ENCODE measurements at regions not wholly inside any gene's neighbourhood (a gene's known extent, or its start where the extent isn't known, plus 50 kb on each side); places are given as distances from the start of the nearest gene placed in this dataset.

DNA sequence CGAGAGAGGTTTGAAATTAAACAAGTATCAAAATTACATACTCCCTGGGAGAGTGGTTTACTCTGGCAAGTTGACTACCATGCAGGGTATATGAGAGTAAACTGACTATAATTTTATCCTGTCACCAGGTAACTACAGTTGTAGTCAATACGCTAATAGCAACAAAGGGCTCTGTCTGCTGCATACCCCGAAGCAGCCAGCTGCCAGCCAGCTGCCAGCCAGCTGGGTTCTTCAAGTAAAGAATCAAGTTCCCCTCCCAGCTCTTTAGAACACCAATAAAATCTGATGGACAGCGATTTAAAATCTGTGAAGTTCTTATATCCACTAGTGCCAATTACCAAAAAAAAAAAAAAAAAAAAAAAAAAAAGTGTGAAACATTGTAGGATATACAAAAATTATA lies 417.7 kb upstream of the CFAP20DC start:
- no peak overlapping the region for H3K4me3 ChIP-seq (ENCODE audit: insufficient read depth, low read depth, low read length, poor library complexity, severe bottlenecking)
- H3K9me3 ChIP-seq (ENCODE audit: control insufficient read depth, low read length), result no peaks in the 10 kb centered on the region
- no peaks in the 10 kb centered on the region for H3K4me1 ChIP-seq (ENCODE audit: control insufficient read depth, insufficient read depth, low read length, poor library complexity, severe bottlenecking)
- no peak overlapping the region for H3K27ac ChIP-seq (ENCODE audit: insufficient read depth, low read length, poor library complexity, severe bottlenecking)
- no peaks in the 10 kb centered on the region for H3K36me3 ChIP-seq (ENCODE audit: control insufficient read depth, insufficient read depth, low read length)
- no peak for DNase-seq
- no peaks in the 10 kb centered on the region for H3K27me3 ChIP-seq (replicated peaks; ENCODE audit: control insufficient read depth, insufficient read depth, low read length, poor library complexity, severe bottlenecking)

DNA sequence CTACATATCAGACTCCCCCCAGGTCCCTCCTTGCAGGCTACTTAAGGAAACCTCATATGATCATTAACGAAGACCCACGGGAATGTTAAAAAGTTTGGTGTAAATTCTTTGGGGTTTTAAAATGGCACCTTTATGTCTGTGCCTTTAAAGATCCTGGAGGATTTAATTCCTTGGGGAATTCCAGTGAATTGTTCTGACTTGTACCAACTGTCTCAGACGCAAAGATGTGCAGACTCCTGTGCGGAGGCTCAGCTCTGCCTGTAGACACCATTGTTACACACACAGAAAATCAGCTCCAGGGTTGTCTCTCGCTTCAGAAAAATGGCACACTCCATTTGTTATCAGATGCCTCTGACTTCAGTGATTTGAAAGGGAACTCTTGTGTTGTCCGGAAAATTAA lies 414.4 kb upstream of the CFAP20DC start:
- H3K9me3 ChIP-seq (ENCODE audit: control insufficient read depth, low read length), result no peaks in the 10 kb centered on the region
- no peak overlapping the region for H3K4me3 ChIP-seq (ENCODE audit: insufficient read depth, low read depth, low read length, poor library complexity, severe bottlenecking)
- H3K4me1 ChIP-seq (ENCODE audit: control insufficient read depth, insufficient read depth, low read length, poor library complexity, severe bottlenecking), result no peaks in the 10 kb centered on the region
- H3K36me3 ChIP-seq (ENCODE audit: control insufficient read depth, insufficient read depth, low read length), result no peaks in the 10 kb centered on the region
- DNase-seq, result no peak
- no peak overlapping the region for H3K27ac ChIP-seq (ENCODE audit: insufficient read depth, low read length, poor library complexity, severe bottlenecking)
- H3K27me3 ChIP-seq (replicated peaks; ENCODE audit: control insufficient read depth, insufficient read depth, low read length, poor library complexity, severe bottlenecking), result no peaks in the 10 kb centered on the region

DNA sequence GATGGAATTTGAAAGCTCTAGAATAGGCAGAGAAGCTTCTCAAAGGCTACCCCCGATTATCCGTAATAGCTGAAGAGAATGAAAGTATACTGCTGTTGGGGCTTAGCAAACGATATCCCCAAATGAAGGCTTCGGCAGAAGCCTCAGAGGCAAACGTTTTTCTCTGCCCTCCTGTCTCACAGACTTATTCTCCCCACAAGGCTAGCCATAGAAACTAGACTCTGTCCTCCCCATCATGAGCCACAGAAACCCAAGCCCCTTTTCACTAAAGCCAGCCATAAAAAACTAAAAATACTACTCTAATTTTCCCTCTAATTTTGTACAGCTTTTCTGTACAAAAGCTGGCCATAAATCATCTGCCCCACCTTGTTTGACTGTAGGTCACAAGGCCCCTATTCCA lies 413.4 kb upstream of the CFAP20DC start:
- DNase-seq, result no peak
- Histone ChIP-seq H3K36me3 (ENCODE audit: control insufficient read depth, insufficient read depth, low read length) (no peaks in the 10 kb centered on the region), H3K27me3 (replicated peaks; ENCODE audit: control insufficient read depth, insufficient read depth, low read length, poor library complexity, severe bottlenecking) (no peaks in the 10 kb centered on the region), H3K4me1 (ENCODE audit: control insufficient read depth, insufficient read depth, low read length, poor library complexity, severe bottlenecking) (no peaks in the 10 kb centered on the region), H3K4me3 (ENCODE audit: insufficient read depth, low read depth, low read length, poor library complexity, severe bottlenecking) (no peak overlapping the region), H3K27ac (ENCODE audit: insufficient read depth, low read length, poor library complexity, severe bottlenecking) (no peak overlapping the region), H3K9me3 (ENCODE audit: control insufficient read depth, low read length) (no peaks in the 10 kb centered on the region)

DNA sequence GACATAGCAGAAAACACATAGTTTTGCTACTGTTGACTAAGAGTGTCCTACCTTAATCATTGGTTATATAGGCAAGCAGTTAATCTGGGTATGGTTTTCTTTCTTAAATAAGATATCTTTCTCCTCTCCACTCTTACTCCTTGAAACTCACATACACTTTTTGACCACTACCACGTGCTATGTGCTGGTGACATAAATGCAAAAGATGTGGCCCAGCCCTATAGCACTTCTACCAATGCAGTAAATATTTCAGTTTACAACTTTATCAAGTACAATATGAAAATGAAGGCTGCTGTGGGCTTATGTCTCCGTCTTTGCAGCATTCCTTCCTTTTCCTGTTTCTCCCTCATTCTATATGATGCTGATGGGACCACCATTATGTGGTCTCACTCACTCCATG lies 410.2 kb upstream of the CFAP20DC start:
- no peaks in the 10 kb centered on the region for H3K4me1 ChIP-seq (ENCODE audit: control insufficient read depth, insufficient read depth, low read length, poor library complexity, severe bottlenecking)
- H3K36me3 ChIP-seq (ENCODE audit: control insufficient read depth, insufficient read depth, low read length), result no peaks in the 10 kb centered on the region
- H3K4me3 ChIP-seq (ENCODE audit: insufficient read depth, low read depth, low read length, poor library complexity, severe bottlenecking), result no peak overlapping the region
- DNase-seq, result no peak
- H3K27ac ChIP-seq (ENCODE audit: insufficient read depth, low read length, poor library complexity, severe bottlenecking), result no peak overlapping the region
- H3K9me3 ChIP-seq (ENCODE audit: control insufficient read depth, low read length), result no peaks in the 10 kb centered on the region
- no peaks in the 10 kb centered on the region for H3K27me3 ChIP-seq (replicated peaks; ENCODE audit: control insufficient read depth, insufficient read depth, low read length, poor library complexity, severe bottlenecking)

DNA sequence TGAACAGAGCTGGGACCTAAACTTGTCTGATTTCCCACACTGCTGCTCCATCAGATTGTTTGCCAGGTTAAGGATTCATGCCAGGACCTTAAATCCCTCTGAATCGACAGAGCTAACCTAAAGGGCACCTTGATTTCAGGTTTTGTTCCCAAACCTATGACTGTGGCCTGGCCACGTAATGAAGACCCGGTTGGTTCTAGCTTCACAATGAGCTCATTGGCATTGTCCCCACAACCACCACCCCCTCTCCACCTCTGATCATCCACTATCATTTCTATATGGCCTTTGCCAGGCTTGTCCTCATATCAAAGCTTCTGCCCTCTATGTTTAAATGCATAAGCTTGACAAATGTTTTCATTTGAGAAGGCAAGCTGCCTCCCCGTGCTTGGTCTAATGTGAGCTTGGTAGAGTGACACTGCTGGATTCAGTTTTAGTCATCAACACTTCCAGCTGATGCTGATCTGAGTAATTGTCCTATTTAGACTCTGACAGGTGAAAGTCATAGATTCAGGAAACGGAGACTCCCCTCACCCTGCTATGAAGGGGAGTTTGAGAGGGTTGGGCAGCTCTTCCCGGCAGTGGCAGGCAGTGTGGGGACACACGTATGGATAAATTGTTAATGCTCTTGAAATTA lies 407.1 kb upstream of the CFAP20DC start:
- Histone ChIP-seq H3K9me3 (ENCODE audit: control insufficient read depth, low read length) (no peaks in the 10 kb centered on the region), H3K27ac (ENCODE audit: insufficient read depth, low read length, poor library complexity, severe bottlenecking) (no peak overlapping the region), H3K4me3 (ENCODE audit: insufficient read depth, low read depth, low read length, poor library complexity, severe bottlenecking) (no peak overlapping the region), H3K4me1 (ENCODE audit: control insufficient read depth, insufficient read depth, low read length, poor library complexity, severe bottlenecking) (peaks cover 5% of the 10 kb centered on the region), H3K27me3 (replicated peaks; ENCODE audit: control insufficient read depth, insufficient read depth, low read length, poor library complexity, severe bottlenecking) (no peaks in the 10 kb centered on the region), H3K36me3 (ENCODE audit: control insufficient read depth, insufficient read depth, low read length) (no peaks in the 10 kb centered on the region)
- DNase-seq, result no peak

DNA sequence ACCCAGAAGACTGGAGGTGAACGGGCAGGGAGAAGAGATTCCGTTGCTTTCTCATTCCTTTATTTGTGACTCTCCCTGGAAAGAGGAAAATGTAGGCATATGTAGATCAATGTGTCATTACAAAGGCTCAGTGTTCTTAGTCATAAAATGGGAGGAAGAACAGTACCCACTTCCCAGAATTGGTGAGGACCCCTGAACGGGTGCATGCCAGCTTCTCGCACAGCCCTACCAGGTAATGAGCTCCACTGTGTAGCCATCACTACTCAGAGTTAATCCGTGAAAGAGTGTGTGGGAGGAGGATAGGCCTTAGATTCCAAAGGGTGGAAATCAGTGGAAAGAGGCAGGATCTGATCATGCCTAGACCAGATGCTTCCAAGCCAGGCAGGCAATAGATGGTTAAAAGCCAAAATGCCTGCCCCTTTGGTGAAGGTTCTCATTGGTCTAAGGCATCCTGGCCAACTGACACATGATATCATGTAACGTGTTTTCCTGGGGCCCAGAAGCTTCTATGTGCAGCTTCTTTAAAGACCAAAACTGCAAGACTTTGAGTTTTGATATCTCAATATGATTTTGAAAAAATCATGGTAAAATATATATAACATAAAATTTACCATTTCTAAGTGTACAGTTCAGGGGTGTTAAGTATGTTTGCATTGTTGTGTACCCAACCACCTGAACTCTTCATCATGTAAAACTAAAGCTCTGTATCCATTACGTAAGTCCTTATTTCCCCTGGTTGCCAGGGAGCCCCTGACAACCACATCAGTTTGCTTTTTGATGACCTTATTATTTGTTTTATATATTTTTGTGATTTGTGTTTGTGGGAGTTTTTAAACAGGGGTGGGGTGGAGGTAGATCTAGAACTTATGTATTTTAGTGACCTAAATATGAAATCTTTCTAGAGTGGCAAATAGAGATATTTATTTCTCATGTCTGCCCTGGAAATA lies 402.2 kb upstream of the CFAP20DC start:
- no peaks in the 10 kb centered on the region for H3K9me3 ChIP-seq (ENCODE audit: control insufficient read depth, low read length)
- H3K4me1 ChIP-seq (ENCODE audit: control insufficient read depth, insufficient read depth, low read length, poor library complexity, severe bottlenecking), result peaks cover 30% of the 10 kb centered on the region
- no peaks in the 10 kb centered on the region for H3K36me3 ChIP-seq (ENCODE audit: control insufficient read depth, insufficient read depth, low read length)
- no peak overlapping the region for H3K4me3 ChIP-seq (ENCODE audit: insufficient read depth, low read depth, low read length, poor library complexity, severe bottlenecking)
- H3K27ac ChIP-seq (ENCODE audit: insufficient read depth, low read length, poor library complexity, severe bottlenecking), result peak overlapping the region; percentile 76
- H3K27me3 ChIP-seq (replicated peaks; ENCODE audit: control insufficient read depth, insufficient read depth, low read length, poor library complexity, severe bottlenecking), result no peaks in the 10 kb centered on the region
- DNase-seq, result peak in 1 of 3 donors; percentile 6

DNA sequence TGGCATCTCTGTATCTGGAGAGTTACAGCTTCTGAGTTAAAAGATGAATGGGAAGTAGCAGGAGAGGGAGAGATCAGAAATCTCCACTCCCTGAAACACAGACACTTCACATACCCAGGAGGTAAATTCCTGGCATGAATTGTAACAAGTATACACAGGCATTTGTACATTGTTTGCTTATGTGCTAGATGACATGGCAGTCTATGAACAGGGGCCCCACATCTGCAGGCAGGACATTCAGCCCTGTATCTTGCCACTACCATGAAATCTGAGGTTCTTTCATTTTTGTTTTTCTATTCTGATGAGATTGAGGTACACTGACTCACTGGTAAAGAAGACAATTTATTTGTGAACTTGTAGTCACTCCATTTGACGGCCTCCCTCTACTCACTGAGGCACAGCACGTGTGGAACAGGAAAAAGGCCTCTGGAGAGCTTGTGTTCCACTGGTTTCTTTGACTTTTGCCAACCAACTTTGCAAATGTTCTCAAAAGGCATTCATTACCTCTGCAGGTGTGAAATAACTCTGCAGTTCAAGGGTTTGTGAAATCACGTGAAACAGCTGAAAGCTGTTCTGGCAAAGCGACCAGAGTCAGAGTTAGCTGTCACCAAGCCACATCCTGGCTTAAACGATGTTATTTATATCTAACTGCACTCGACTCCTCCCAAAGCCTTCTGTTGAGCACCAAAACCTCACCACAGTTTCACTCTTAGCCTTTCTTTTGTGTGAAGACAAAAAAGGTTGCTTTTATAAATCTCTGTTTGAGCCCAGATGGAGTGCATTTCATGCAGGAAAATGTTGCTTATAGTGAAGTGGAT lies 401.3 kb upstream of the CFAP20DC start:
- H3K36me3 ChIP-seq (ENCODE audit: control insufficient read depth, insufficient read depth, low read length), result no peaks in the 10 kb centered on the region
- H3K27ac ChIP-seq (ENCODE audit: insufficient read depth, low read length, poor library complexity, severe bottlenecking), result peak overlapping the region; percentile 76
- no peaks in the 10 kb centered on the region for H3K9me3 ChIP-seq (ENCODE audit: control insufficient read depth, low read length)
- H3K4me1 ChIP-seq (ENCODE audit: control insufficient read depth, insufficient read depth, low read length, poor library complexity, severe bottlenecking), result peaks cover 30% of the 10 kb centered on the region
- DNase-seq, result peak; percentile 24 to 47 (median 31)
- H3K27me3 ChIP-seq (replicated peaks; ENCODE audit: control insufficient read depth, insufficient read depth, low read length, poor library complexity, severe bottlenecking), result no peaks in the 10 kb centered on the region
- H3K4me3 ChIP-seq (ENCODE audit: insufficient read depth, low read depth, low read length, poor library complexity, severe bottlenecking), result no peak overlapping the region

DNA sequence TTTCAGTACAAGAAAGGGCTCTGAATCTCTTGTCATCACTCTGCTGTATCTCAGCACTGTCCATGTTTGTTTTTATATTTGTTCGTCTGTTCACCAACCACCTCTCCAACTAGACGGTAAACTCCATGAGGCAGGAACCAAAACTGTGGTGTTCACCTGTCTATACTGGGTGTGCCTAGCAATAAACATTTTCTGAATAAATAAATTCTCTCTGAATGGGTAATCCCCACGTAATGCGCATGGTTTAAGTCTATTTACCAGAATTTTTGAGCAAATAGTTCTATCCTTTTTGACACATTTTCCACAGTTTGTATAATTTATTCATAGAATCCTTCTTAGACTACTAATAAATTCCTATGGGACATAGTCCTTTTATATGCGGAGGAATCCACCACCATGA lies 400.6 kb upstream of the CFAP20DC start:
- peaks cover 30% of the 10 kb centered on the region for H3K4me1 ChIP-seq (ENCODE audit: control insufficient read depth, insufficient read depth, low read length, poor library complexity, severe bottlenecking)
- H3K27me3 ChIP-seq (replicated peaks; ENCODE audit: control insufficient read depth, insufficient read depth, low read length, poor library complexity, severe bottlenecking), result no peaks in the 10 kb centered on the region
- H3K9me3 ChIP-seq (ENCODE audit: control insufficient read depth, low read length), result no peaks in the 10 kb centered on the region
- H3K4me3 ChIP-seq (ENCODE audit: insufficient read depth, low read depth, low read length, poor library complexity, severe bottlenecking), result no peak overlapping the region
- H3K27ac ChIP-seq (ENCODE audit: insufficient read depth, low read length, poor library complexity, severe bottlenecking), result peak overlapping the region; percentile 76
- H3K36me3 ChIP-seq (ENCODE audit: control insufficient read depth, insufficient read depth, low read length), result no peaks in the 10 kb centered on the region
- no peak for DNase-seq

DNA sequence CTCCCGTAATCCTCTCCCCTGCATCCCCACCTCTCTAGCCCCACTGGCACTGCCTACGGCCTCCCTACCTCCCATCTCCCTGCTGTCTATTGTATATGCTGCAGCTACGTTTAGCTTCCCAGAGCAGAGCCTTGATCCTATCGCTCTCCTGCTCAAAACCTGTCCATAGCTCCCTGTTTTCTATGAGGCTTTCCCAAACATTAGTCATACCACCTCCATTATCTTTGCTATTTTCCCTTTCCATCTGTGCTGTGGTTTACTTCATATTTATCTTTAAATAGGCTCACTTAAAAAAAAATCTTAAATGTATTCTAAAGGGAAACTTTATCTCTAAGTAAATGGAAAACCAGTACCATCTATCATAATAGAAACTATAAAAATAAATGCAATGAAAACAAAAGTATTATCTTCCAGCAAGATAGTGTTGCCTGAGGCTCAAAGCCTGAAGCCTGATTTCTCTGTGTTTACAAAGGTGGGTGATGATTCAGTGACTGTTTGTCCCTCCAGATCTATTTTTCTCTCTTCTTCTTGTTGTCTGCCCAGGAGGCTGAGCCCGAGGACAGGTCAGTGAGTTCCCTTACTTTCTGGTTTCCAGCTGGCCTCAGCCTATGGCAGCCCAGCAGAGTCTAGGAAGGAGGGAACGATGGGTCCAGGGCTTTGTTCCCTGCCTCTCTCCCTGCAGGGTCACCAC lies 397.1 kb upstream of the CFAP20DC start:
- peaks cover 25% of the 10 kb centered on the region for H3K4me1 ChIP-seq (ENCODE audit: control insufficient read depth, insufficient read depth, low read length, poor library complexity, severe bottlenecking)
- no peaks in the 10 kb centered on the region for H3K27me3 ChIP-seq (replicated peaks; ENCODE audit: control insufficient read depth, insufficient read depth, low read length, poor library complexity, severe bottlenecking)
- H3K9me3 ChIP-seq (ENCODE audit: control insufficient read depth, low read length), result no peaks in the 10 kb centered on the region
- DNase-seq, result no peak
- H3K27ac ChIP-seq (ENCODE audit: insufficient read depth, low read length, poor library complexity, severe bottlenecking), result no peak overlapping the region
- H3K4me3 ChIP-seq (ENCODE audit: insufficient read depth, low read depth, low read length, poor library complexity, severe bottlenecking), result no peak overlapping the region
- H3K36me3 ChIP-seq (ENCODE audit: control insufficient read depth, insufficient read depth, low read length), result no peaks in the 10 kb centered on the region
